ENCODE measurements at regions not wholly inside any gene's neighbourhood (a gene's known extent, or its start where the extent isn't known, plus 50 kb on each side); places are given as distances from the start of the nearest gene placed in this dataset.

- no CpG with 5 or more reads among the region's 64 CpGs for WGBS (ENCODE audit: extremely low coverage, insufficient read length, low lambda C conversion rate)
- no peak overlapping the region for H3K56ac ChIP-seq (ENCODE audit: insufficient read length, low read depth, low read length)
Observed at GRCh38 chr22:23458663-23459541, 121.2 kb downstream of the IGLL1 start.

More at GRCh38 chr22:23458663-23459541, 121.2 kb downstream of the IGLL1 start:
- no peak overlapping the region for H3T11ph ChIP-seq (ENCODE audit: low read length)
- H4K8ac ChIP-seq (replicated peaks; ENCODE audit: insufficient read length, low read depth, low read length), result no peak overlapping the region
- no peaks in the 10 kb centered on the region for H3K9me3 ChIP-seq (ENCODE audit: control insufficient read depth, low read depth, low read length)
- H2BK15ac ChIP-seq (ENCODE audit: low read depth, low read length), result no peak overlapping the region
- H3K27ac ChIP-seq (ENCODE audit: insufficient read length, low read depth, low read length), result no peak overlapping the region
- peaks cover 40% of the 10 kb centered on the region for H3K27me3 Mint-ChIP-seq (ENCODE audit: low read depth)
- no peak overlapping the region for H2BK120ac ChIP-seq (ENCODE audit: low read depth, low read length, poor library complexity, severe bottlenecking)
- H3K36me3 Mint-ChIP-seq (ENCODE audit: insufficient read depth in 1 of 3, low read depth in 3 of 3), result no peaks in the 10 kb centered on the region
- H4K91ac ChIP-seq (ENCODE audit: insufficient read length, low read depth, low read length), result no peak overlapping the region
- H3K79me1 ChIP-seq (ENCODE audit: insufficient read depth, low read depth, low read length, poor library complexity, severe bottlenecking), result no peaks in the 10 kb centered on the region
- peaks cover 8 to 15% of the 10 kb centered on the region in 2 experiments for H3K4me1 Mint-ChIP-seq
- H3K18ac ChIP-seq (ENCODE audit: insufficient read length, low read depth, low read length), result no peak overlapping the region
- no peak overlapping the region for H3K4ac ChIP-seq (ENCODE audit: low read depth, low read length)
- H4K20me1 ChIP-seq (ENCODE audit: control insufficient read depth, insufficient read depth, insufficient read length), result no peaks in the 10 kb centered on the region
- no peak for TF ChIP-seq CTCF (conservative IDR thresholded peaks at IDR 0.05)
- no peak overlapping the region for H3K27ac Mint-ChIP-seq
- no peak for DNase-seq
- H3K14ac ChIP-seq (ENCODE audit: insufficient read depth, low read length), result no peak overlapping the region
- no peak overlapping the region for H3K9ac ChIP-seq (ENCODE audit: extremely low read depth, insufficient read length, low read length)
- H2BK20ac ChIP-seq (ENCODE audit: low read depth, low read length, poor library complexity, severe bottlenecking), result no peak overlapping the region
- H3K79me2 ChIP-seq (ENCODE audit: insufficient read depth, low read length), result no peaks in the 10 kb centered on the region
- H3K4me3 Mint-ChIP-seq, result no peak overlapping the region
- H3K4me1 ChIP-seq (ENCODE audit: insufficient read depth, low read length), result no peaks in the 10 kb centered on the region
- no peaks in the 10 kb centered on the region for H3K23me2 ChIP-seq (ENCODE audit: insufficient read length, low read depth, low read length, poor library complexity, severe bottlenecking)
- H3K27me3 ChIP-seq (ENCODE audit: insufficient read depth, low read length), result no peaks in the 10 kb centered on the region
- H3K4me2 ChIP-seq (ENCODE audit: insufficient read depth, insufficient read length, low read length), result no peak overlapping the region
- no peak overlapping the region for H2BK5ac ChIP-seq (ENCODE audit: insufficient read length, low read length)
- no peak overlapping the region for H3K23ac ChIP-seq (ENCODE audit: insufficient read length, low read depth, low read length)
- H2AK5ac ChIP-seq (ENCODE audit: insufficient read length, low read length), result no peak overlapping the region
- H2BK12ac ChIP-seq (ENCODE audit: insufficient read length, low read depth, low read length), result no peak overlapping the region
- H3K9me3 Mint-ChIP-seq, result no peaks in the 10 kb centered on the region; a peak in 1 of 5 replicates
- H4K5ac ChIP-seq (ENCODE audit: insufficient read length, low read depth, low read length), result no peak overlapping the region
- H2AFZ ChIP-seq (ENCODE audit: low read length), result no peak overlapping the region

All from H9 (cell line).